GM23338 (cell line): ENCODE measurements at regions not wholly inside any gene's neighbourhood (a gene's known extent, or its start where the extent isn't known, plus 50 kb on each side); places are given as distances from the start of the nearest gene placed in this dataset.

Experiments
- ATAC-seq: fragments of 200-7000 bp; cut with Tn5 transposase; 3 replicates; pipeline ENCODE4 v1.9.1; 2020
- DNase-seq: peaks from one replicate; pipeline ENCODE4 v3.0.0-alpha.2; 2015; ENCODE audit warnings: low spot score
- H2AFZ ChIP-seq: fragments of 200-600 bp; sonication (generic); 2 replicates; pipeline ENCODE4 v1.8.0; 2016; ENCODE audit warnings: antibody characterized with exemption, mild to moderate bottlenecking, moderate library complexity
- H3F3A ChIP-seq: fragments of 200-600 bp; sonication (generic); replicated peaks from 2 replicates; pipeline ENCODE4 v1.8.0; 2017; ENCODE audit warnings: antibody characterized with exemption, mixed run types, low read depth
- H3K27ac ChIP-seq: fragments of 200-600 bp; sonication (generic); 2 replicates; pipeline ENCODE4 v1.6.1; 2016; ENCODE audit warnings: low read depth
- H3K27me3 ChIP-seq: fragments of 200-600 bp; sonication (generic); 2 replicates; pipeline ENCODE4 v1.8.0; 2016; ENCODE audit warnings: mild to moderate bottlenecking, mixed run types, moderate library complexity; ENCODE audit not compliant: insufficient read depth
- H3K36me3 ChIP-seq: fragments of 200-600 bp; sonication (generic); 2 replicates; pipeline ENCODE4 v1.8.0; 2016; ENCODE audit warnings: mild to moderate bottlenecking; ENCODE audit not compliant: insufficient read depth
- H3K4me1 ChIP-seq: fragments of 200-600 bp; sonication (generic); 2 replicates; pipeline ENCODE4 v1.8.0; 2016; ENCODE audit warnings: mild to moderate bottlenecking, moderate library complexity; ENCODE audit not compliant: insufficient read depth
- H3K4me2 ChIP-seq: fragments of 200-600 bp; sonication (generic); 2 replicates; pipeline ENCODE4 v1.7.1; 2017; ENCODE audit warnings: mixed run types
- H3K4me3 ChIP-seq: fragments of 200-600 bp; sonication (generic); 2 replicates; pipeline ENCODE4 v1.6.1; 2016; ENCODE audit warnings: mixed run types
- H3K79me2 ChIP-seq: fragments of 200-600 bp; sonication (generic); replicated peaks from 2 replicates; pipeline ENCODE4 v1.8.0; 2017; ENCODE audit warnings: mild to moderate bottlenecking; ENCODE audit not compliant: insufficient read depth
- H3K9me2 ChIP-seq: fragments of 200-600 bp; sonication (generic); 2 replicates; pipeline ENCODE4 v1.8.0; 2017; ENCODE audit not compliant: insufficient read depth
- H4K20me1 ChIP-seq: fragments of 200-600 bp; sonication (generic); replicated peaks from 2 replicates; pipeline ENCODE4 v1.8.0; 2017; ENCODE audit warnings: mild to moderate bottlenecking; ENCODE audit not compliant: insufficient read depth
- H3K27ac Mint-ChIP-seq: 2 replicates; pipeline ENCODE4 v1.8.0; 2020; ENCODE audit warnings: inconsistent platforms, mild to moderate bottlenecking, moderate library complexity, mixed read lengths
- H3K27me3 Mint-ChIP-seq: 3 replicates; pipeline ENCODE4 v1.8.0; 2022; ENCODE audit warnings: low read depth, mild to moderate bottlenecking, moderate library complexity, mixed read lengths, inconsistent platforms; ENCODE audit not compliant: insufficient read depth, poor library complexity
- H3K36me3 Mint-ChIP-seq: 3 replicates; pipeline ENCODE4 v1.8.0; 2021; ENCODE audit warnings: low read depth, mild to moderate bottlenecking, inconsistent platforms, moderate library complexity, mixed read lengths
- H3K4me1 Mint-ChIP-seq: 3 replicates; pipeline ENCODE4 v1.8.0; 2020; ENCODE audit warnings: mild to moderate bottlenecking, inconsistent platforms, mixed read lengths
- H3K4me3 Mint-ChIP-seq: 3 replicates; pipeline ENCODE4 v1.8.0; 2021; ENCODE audit warnings: moderate library complexity, mild to moderate bottlenecking, inconsistent platforms, mixed read lengths
- H3K9me3 Mint-ChIP-seq: 3 replicates; pipeline ENCODE4 v1.8.0; 2020; ENCODE audit warnings: moderate library complexity, mild to moderate bottlenecking, inconsistent platforms, mixed read lengths
- CREB1 ChIP-seq: fragments of 250-450 bp; sonication (Bioruptor Pico); IDR thresholded peaks from 2 replicates; pipeline ENCODE4 v1.5.0; 2020; ENCODE audit warnings: low read depth, mild to moderate bottlenecking, moderate library complexity
- CTCF ChIP-seq, 2 experiments: fragments of 200-600 bp in 1 of 2; sonication (generic) in 1 of 2; conservative IDR thresholded peaks; 2 replicates each; pipeline versions ENCODE4 v1.5.1 to v1.6.1; 2016 to 2017; ENCODE audit warnings: antibody characterized with exemption in 2 of 2, low read depth in 2 of 2, mild to moderate bottlenecking in 2 of 2, moderate library complexity in 1 of 2
- EZH2 ChIP-seq: fragments of 200-600 bp; sonication (generic); IDR thresholded peaks from one replicate; pipeline ENCODE4 v1.8.0; 2017; ENCODE audit warnings: antibody characterized with exemption, mild to moderate bottlenecking, low read depth; ENCODE audit not compliant: unreplicated experiment
- JUNB ChIP-seq: IDR thresholded peaks from one replicate; pipeline ENCODE4 v1.6.1; 2016; ENCODE audit warnings: antibody characterized with exemption; ENCODE audit not compliant: unreplicated experiment
- NANOG ChIP-seq: IDR thresholded peaks from 2 replicates; pipeline ENCODE4 v1.6.1; 2016; ENCODE audit warnings: antibody characterized with exemption, borderline replicate concordance
- POLR2AphosphoS5 ChIP-seq: IDR thresholded peaks from 2 replicates; pipeline ENCODE4 v1.6.1; 2016; ENCODE audit warnings: antibody characterized with exemption, low read depth
- REST ChIP-seq: IDR thresholded peaks from one replicate; pipeline ENCODE4 v1.6.1; 2018; ENCODE audit warnings: antibody characterized with exemption; ENCODE audit not compliant: unreplicated experiment
- STAT1 ChIP-seq: IDR thresholded peaks from one replicate; pipeline ENCODE4 v1.6.1; 2016; ENCODE audit warnings: antibody characterized with exemption; ENCODE audit not compliant: unreplicated experiment
- ZNF114 ChIP-seq: fragments of 250-450 bp; sonication (Bioruptor Pico); IDR thresholded peaks from 2 replicates; pipeline ENCODE4 v1.5.0; 2020; ENCODE audit warnings: mild to moderate bottlenecking, moderate library complexity
- ZNF462 ChIP-seq: fragments of 250-450 bp; sonication (Bioruptor Pico); IDR thresholded peaks from 2 replicates; pipeline ENCODE4 v1.5.0; 2020; ENCODE audit warnings: mild to moderate bottlenecking, moderate library complexity

GRCh38 chr7:85897967-85898366, 711.1 kb upstream of the SEMA3D start:
- Mint-ChIP-seq H3K27ac (no peak overlapping the region), H3K4me3 (no peak overlapping the region), H3K4me1 (no peaks in the 10 kb centered on the region), H3K36me3 (no peaks in the 10 kb centered on the region), H3K9me3 (no peaks in the 10 kb centered on the region), H3K27me3 (no peaks in the 10 kb centered on the region)
- Histone ChIP-seq H3K27me3 (no peaks in the 10 kb centered on the region), H3K4me1 (no peaks in the 10 kb centered on the region), H3K4me3 (no peak overlapping the region), H2AFZ (no peak overlapping the region), H3F3A (no peaks in the 10 kb centered on the region), H3K4me2 (no peak overlapping the region), H3K27ac (no peak overlapping the region), H3K79me2 (no peaks in the 10 kb centered on the region), H3K9me2 (no peaks in the 10 kb centered on the region), H3K36me3 (no peaks in the 10 kb centered on the region), H4K20me1 (no peaks in the 10 kb centered on the region)
- DNase-seq (no peak), ATAC-seq (no peak)
- TF ChIP-seq CREB1, result no peak
- no peak for TF ChIP-seq REST
- TF ChIP-seq STAT1, result no peak
- no peak for TF ChIP-seq EZH2
- no peak for TF ChIP-seq NANOG
- no peak for TF ChIP-seq POLR2AphosphoS5

- Mint-ChIP-seq H3K27ac (no peak overlapping the region), H3K27me3 (no peaks in the 10 kb centered on the region), H3K4me1 (no peaks in the 10 kb centered on the region), H3K9me3 (no peaks in the 10 kb centered on the region), H3K4me3 (no peak overlapping the region), H3K36me3 (no peaks in the 10 kb centered on the region)
- Histone ChIP-seq H3K4me3 (no peak overlapping the region), H3K36me3 (no peaks in the 10 kb centered on the region), H3F3A (no peaks in the 10 kb centered on the region), H3K4me1 (no peaks in the 10 kb centered on the region), H3K27ac (no peak overlapping the region), H4K20me1 (no peaks in the 10 kb centered on the region), H2AFZ (no peak overlapping the region), H3K9me2 (no peaks in the 10 kb centered on the region), H3K27me3 (no peaks in the 10 kb centered on the region), H3K79me2 (no peaks in the 10 kb centered on the region), H3K4me2 (no peak overlapping the region)
- ATAC-seq (no peak), DNase-seq (no peak)
- TF ChIP-seq POLR2AphosphoS5 (no peak), CTCF (conservative IDR thresholded peaks at IDR 0.05; ENCODE audit: low read depth in 2 of 2) (no peak), STAT1 (no peak), ZNF462 (no peak), ZNF114 (CRISPR knock-in tag) (no peak), EZH2 (no peak), JUNB (no peak)
These were observed 709.7 kb upstream of the SEMA3D start for GRCh38 chr7:85896531-85896930.
